Hippocampal formation (tissue), 2 donors: ENCODE measurements at regions not wholly inside any gene's neighbourhood (a gene's known extent, or its start where the extent isn't known, plus 50 kb on each side); places are given as distances from the start of the nearest gene placed in this dataset.

Source experiments
- DNase-seq, 2 donors: peaks; one replicate each; lab custom pipeline; 2025; lab: John Stamatoyannopoulos, UW

DNA sequence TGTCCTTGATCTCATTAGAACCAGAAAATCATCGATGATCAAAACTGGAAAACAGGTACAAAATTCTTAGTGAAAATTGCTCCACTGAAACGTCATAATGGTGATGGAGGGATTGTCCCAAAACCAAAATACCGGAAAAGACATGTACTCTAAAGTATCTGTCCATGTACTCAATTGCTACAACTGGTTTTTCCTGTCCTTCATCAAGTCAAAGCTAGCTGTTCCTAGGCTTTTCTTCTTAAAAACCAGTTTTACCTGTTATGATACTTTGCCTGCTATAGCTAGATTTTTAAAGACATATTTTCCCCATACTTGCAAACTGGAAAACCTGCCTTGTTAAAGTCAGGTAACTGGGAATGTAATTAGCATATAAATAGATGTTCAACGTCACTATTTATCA lies 50.5 kb upstream of the LRRC1 start:
- no peak for DNase-seq

DNA sequence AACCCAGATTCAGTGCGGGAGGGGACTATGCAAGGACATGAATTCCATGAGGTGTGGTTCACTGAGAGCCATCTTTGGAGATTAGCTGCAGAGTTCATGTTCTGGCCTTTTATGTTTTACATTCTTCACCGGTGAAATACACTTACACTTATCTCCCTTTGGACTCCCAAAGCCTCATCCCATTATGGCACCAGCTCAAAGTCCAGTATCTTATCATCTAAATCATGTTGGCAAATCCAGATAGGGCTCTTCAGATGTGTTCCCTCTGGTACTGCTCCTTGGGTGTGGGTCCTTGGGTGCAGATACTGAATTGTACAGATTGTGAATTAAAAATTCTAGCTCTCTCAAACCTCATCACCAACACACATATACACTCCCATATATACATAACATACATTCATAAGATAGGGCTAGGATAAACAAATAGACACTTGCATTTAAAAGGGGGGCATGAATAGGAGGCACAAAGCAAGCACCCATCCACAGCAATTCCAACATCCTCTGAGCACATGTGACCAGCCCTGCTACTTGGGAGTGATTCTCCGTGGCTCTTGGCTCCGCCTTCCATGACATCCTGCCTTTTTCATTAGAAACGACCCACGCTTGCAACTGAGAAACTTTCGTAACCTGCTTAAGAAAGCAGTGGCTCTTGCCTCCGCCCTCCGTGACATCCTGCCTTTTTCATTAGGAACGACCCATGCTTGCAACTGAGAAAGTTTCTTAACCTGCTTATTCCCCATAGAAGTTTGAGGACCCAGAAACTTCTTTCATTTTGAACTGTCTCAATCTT lies 53.6 kb upstream of the LRRC1 start:
- DNase-seq = no peak

DNA sequence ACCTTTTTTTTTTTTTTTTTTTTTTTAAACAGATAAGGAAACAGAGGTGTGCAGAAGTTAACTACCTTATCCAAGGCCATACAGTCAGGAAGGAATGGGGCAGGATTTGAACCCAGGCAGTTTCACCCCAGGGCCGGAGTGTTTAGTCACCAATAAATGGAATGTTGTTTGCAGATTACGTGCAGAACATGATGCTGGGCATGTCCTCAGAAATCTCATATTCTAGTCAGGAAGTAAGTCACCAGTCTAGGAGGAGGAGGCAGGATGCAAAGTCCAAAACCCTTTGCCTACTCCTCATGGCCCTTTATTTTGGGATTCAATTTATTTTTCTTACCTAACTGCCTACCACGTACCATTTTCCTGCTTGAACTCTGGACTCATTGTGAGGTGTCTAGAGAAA lies 57.1 kb upstream of the LRRC1 start:
- DNase-seq = no peak

DNA sequence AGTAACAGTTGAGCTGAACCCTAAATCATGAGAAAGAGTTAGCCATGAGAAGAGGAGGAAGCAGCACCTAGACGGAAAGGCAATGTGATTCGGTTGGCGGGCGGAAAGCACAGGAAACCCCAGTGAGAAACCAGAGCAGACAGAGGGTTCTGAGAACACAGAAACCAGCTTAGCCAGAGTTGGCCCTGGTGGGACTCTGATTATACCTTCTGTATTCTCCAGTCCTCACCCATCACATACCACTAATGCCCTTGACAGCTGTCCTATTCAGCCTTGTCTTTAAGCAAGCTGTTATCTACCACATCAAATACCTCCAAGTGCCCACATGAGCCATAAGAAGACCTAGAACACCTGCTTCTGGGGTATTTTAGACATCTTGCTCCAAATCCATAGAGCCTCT lies 58.9 kb upstream of the LRRC1 start:
- DNase-seq = no peak

DNA sequence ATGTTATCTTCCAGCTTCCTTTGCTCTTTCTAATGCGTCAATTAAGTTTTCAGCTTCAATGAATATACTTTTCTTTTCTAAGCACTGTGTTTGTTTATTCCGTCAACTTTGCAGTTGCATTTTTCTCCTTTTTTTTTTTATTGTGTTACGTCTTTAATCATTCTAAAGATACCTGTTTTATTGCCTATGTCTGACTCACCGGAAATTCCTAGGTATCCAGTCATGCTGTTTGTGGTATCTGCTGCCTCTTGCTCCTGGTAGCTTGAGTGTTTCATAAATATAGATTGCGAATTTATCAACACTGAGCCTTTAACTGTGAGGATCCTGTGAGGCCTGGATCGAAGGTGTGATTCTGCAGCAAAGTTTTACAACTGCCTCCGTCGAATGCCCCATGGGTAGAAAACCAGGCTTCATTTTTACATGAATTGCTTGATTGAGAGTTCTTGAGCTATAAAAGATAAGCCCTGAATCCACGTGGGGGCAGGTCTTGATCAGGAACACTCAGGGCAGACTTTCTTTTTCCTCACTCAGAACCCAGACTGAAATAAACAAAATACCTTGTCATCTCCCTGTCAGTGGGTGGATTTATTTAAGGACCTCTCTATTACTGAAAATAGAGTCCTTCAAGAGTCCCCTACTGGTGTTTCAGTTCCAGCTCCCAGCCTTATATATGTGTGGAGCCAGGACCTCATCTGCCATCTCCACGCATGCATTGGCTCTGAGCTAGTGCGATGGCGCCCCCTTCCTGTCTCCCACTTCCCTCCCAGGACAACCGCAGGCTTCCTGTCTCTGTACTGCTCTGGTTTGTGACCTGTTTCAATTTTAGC lies 60.1 kb upstream of the LRRC1 start:
- no peak for DNase-seq

DNA sequence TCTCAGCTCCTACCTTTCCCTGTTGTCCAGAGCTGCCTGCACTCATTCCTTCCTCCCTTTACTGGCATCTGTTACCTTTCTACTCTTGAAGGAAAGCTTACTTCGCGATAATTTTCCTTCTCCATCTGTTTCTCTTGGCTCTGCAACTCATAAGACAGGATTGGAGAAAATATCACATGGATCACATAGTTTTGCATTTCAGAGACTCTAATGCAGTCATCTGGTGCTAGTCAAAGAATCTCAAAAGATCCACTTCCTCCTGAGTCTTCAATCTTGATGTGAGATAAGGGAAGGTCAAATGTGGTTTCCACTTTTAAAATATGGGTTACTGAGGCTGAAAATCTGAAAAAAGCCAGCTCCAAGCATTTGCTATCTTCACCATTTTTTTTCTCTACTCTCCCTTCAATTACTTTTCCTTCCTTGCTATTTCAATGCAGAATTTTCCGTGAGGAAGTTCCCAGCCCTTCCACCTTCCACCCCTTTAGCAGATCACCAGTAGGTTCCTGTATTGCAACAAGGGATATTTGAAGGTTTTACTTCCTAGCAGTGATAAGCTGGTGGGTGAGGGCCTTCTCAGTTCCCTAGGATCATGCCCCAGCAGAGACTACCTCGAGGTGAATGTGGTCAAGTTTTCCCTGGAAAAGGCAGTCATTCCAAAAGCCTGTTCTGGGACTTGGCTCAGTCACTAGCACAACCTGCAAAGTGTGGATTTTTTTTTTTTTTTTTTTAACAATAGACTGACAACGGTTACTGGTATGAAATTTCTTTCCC lies 62.8 kb upstream of the LRRC1 start:
- DNase-seq = no peak

DNA sequence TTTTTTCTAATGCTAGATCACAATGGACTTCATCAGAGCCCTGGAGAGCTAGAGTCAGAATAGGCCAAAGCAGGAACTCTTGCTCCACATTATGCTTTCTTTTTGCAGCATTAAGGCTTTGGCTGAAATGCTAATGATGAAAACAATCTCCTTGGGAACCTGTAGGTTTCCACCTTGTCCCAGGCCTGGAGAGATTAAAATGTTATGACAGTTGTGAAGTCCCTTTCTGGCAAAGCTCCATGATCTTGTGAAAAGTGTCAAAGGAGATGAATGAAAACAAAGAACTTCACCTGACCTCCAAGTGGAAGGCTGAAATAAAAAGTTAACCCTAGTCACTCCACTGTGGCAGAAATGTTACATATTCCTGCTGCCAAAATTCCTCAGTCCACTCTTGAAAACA lies 64.0 kb upstream of the LRRC1 start:
- no peak for DNase-seq

DNA sequence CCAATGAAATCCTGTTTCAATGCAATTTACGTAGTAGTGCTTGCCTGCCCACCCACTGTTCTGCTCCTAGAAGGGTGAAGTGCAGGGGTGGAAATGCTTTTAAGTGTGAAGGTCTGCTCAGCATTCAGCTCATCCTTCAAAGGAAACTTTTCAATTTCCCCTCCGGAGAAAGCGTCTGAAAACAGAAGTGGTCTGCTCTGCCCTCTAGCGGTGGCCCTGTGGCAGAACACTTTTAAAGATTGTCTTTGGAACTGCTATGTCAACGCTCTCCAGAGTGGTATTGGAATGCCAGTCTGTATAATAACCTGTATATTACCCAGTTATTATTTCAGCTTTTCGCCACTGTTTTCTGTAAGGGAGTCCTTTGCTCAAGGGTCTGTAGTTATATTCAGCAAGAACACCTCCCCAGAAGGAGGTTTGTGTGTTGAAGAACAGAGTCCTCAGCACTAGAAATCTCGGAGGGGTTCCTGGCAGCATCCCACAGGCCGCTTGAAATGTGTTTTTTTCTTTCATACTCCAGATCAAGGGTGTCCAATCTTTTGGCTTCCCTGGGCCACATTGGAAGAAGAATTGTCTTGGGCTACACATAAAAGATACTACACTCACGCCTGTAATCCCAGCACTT lies 63.1 kb upstream of the KLHL31 start:
- DNase-seq = peak; percentile 34 to 60

DNA sequence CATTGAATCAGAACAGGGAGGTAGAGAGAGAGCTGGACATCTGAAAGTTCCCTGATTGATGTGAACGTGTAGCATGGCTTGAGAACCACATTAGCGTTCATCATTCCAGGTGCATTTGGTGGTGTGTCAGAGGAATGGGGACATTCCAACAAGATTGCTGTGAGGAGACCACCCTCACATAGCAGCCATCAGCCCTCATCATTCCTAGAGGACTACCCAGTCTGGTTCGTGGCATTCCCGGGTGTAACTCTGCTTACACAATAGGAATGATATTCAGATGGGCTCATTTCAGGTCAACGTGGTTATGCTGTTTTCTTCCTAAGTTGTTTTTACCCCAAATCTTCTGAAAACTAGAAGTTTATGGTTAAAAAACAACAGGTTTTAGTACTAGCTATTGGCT lies 62.2 kb upstream of the KLHL31 start:
- no peak for DNase-seq

DNA sequence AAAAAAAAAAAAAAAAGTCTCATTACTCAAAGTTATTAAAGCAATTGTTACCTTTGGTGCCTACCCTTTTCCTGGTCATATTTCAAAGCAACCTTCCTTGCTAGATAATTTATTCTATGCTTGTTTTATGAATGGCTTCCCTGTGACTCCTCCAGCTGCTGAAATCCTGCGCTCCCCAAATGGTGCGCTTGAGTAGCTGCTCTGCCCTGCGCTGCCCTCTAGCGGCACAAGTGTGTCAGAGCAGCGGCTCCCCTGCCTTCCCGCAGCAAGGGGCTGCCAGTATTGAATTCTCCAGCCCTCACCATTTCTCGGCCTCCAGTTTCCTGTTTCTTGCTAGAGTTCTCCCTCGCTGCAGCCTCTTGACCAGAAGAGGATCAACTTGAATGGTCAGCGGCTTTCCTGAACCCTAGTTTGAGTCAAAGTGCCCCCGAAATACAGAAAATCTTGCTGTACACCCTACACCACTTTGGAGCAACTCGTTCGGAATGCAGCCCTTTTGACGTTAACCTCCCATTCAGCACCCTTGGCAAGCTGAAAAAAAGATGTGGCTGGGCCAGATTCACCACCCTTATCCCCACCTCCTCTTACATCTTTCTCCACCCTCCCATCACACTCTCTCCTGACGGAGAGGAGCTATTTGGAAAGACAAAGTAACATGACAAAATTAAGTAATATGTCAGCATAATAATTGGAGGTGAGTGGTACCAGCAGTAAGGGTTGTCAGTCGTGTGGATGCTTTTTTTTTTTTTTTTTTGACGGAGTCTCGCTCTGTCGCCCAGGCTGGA lies 60.4 kb upstream of the KLHL31 start:
- DNase-seq = peak; percentile 59 to 71

DNA sequence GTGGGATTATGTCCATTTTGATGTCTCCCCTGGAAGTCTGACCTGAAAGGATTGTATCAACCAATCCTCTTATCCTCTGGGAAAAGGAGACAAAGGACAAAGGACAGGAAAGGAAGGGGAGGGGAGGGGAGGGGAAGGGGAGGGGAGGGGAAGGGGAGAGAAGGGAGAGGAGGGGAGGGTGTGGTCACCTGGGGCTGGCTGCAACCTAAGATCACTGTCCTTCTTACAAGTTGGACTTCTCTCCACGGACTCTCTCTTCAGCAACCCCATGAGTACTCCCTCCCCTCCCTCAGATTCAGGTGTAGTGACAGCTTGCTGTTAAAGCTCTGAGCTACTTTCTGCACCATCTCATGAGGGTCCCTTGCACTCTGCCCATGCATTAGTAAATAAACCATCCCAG lies 58.9 kb upstream of the KLHL31 start:
- DNase-seq = no peak

DNA sequence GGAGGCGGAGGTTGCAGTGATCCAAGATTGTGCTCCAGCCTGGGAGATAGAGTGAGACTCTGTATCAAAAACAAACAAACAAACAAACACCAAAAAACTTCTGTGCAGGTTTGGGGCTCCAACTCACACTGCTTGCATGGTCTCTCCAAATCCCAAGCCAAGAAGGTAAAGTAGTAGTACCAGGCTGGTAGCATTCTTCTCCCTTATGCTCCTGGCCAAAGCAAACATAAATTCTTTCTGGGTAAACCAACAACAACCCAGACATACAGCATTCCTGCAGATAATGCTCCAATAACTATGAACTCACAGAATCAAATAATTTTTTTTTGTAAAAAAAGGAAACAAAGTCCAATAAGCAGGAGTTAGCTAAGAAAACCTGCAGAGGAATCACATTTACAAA lies 57.8 kb upstream of the KLHL31 start:
- DNase-seq = no peak

DNA sequence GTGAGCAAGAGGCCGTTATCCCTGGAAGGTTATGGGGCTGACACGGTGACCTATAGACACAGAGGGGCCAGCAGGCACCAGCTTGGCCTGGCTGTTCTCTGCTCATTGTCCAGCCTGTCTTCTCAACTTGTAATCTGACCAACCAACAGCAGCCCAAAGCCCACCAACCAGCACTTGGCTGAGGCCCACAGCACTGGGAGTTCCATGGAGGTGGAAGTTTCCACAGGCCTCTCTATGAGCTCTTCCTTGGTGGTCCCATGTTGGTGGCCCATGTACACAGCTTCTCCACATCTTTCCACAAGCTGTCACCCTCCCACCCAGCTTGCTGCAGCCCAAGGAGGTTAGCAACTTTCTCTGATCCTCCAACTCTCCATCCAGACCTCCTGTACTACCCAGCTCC lies 56.2 kb upstream of the KLHL31 start:
- DNase-seq = no peak

DNA sequence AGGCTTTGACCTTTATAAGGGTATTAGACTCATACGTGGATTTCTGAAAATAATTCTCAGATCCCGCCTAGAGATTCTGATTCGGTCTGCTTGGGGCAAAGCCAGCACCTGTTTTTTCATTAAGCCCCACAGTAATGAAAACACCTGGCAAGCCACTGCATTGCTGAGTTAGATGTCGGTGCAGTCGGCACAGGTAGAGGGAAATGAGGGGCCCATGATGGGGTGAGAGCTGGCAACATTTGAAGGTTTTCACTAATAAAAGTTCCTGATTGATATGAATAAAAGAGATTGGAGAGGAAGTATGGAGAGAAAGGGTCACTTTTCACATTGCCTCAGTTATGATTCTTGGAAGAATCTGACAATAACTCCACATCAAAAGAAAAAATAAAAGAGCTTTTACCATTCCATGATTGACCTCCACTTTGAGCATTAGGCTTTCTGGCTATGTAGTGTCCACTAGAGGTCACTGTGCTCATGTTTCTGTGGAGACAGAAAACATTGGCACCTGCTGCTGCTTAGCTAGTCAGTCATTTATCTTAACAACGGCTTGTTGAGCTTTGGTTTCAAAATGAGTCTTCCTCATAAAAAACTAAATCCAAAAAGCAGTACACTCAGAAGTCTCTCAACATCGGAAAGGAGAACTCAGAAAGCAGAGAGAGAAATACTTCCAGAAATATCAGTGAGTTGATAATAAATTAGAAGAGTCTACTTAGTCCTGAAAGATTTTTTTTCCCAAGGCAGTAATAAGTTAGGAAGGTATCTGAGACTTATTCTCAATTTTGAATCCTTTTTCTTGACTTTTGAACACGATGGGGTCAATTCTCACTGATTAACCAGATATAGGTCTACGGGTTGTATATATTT lies 53.3 kb upstream of the KLHL31 start:
- DNase-seq = peak; percentile 14 to 85

DNA sequence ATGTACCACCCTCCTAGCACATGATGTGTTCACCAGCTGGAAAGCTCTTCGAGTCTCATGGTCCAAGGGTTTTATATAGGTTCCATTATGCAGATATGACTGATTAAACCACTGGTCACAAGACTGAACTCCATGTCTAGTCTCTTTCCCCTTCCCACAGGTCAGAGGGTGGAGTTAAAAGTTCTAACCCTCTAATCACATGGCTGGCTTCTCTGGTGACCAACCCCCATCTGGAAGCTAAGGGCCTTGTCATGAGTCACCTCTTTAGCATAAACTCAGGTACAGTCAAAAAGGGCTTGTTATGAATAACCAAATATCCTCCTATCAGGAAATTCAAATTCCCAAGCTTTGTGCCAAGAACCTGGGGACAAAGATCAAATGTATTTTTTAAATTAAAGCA lies 52.0 kb upstream of the KLHL31 start:
- DNase-seq = no peak

DNA sequence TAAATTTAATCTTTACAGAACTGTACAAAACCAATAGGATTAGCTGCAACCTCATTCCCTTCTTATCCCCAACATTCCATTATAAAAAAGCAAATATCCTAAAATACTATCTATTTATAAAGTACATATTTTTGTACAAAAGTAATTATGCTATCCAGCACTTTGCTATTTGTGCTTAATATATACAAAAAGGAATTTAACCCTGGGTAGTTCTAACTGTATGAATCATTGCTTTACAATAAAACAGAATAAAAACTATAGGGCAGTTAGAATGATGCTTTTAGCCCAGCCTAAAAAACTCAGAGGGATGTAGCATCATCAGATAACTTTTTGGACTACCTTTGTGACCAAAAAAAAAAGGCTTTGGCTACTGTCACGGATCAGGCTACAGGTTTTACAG lies 49.9 kb upstream of the KLHL31 start:
- no peak for DNase-seq
